Activated CD8-positive, alpha-beta T cell treated with anti-CD3 and anti-CD28 coated beads for 36 hours (primary cell): ENCODE measurements at regions not wholly inside any gene's neighbourhood (a gene's known extent, or its start where the extent isn't known, plus 50 kb on each side); places are given as distances from the start of the nearest gene placed in this dataset.
A peak's percentile ranks its signal among the peaks of the same experiment; 100 is the strongest.

Experiments
- ATAC-seq: fragments of 200-7000 bp; cut with Tn5 transposase; one replicate; pipeline ENCODE4 v1.10.0; 2021; ENCODE audit warnings: mild to moderate bottlenecking, moderate library complexity
- CTCF ChIA-PET: fragments of 350-600 bp; sonication (Branson Sonifier 250); formaldehyde crosslinking; loops from one replicate; lab custom pipeline; 2021; ENCODE audit warnings: antibody characterized with exemption; lab: Charles Lee
- POLR2A ChIA-PET: fragments of 350-600 bp; sonication (Branson Sonifier 250); formaldehyde crosslinking; loops from one replicate; lab custom pipeline; 2021; ENCODE audit warnings: antibody characterized with exemption; lab: Charles Lee
- DNase-seq: peaks from one replicate; pipeline ENCODE4 v3.0.0-alpha.2; 2020
- H3K27ac Mint-ChIP-seq: one replicate; pipeline ENCODE4 v1.8.0; 2021; ENCODE audit warnings: mild to moderate bottlenecking, mixed read lengths
- H3K27me3 Mint-ChIP-seq: one replicate; pipeline ENCODE4 v1.8.0; 2021; ENCODE audit warnings: mixed read lengths
- H3K36me3 Mint-ChIP-seq: one replicate; pipeline ENCODE4 v1.8.0; 2021; ENCODE audit warnings: low read depth, mixed read lengths
- H3K4me1 Mint-ChIP-seq: one replicate; pipeline ENCODE4 v1.8.0; 2021; ENCODE audit warnings: low read depth, mixed read lengths
- H3K4me3 Mint-ChIP-seq: one replicate; pipeline ENCODE4 v1.8.0; 2021; ENCODE audit warnings: mild to moderate bottlenecking, moderate library complexity, mixed read lengths
- H3K9me3 Mint-ChIP-seq: one replicate; pipeline ENCODE4 v1.8.0; 2021; ENCODE audit warnings: mixed read lengths
- CTCF ChIP-seq: fragments of 200-600 bp; IDR thresholded peaks from one replicate; pipeline ENCODE4 v1.8.0; 2022; ENCODE audit warnings: antibody characterized with exemption, mild to moderate bottlenecking
- intact Hi-C: fragments of 100-400 bp; cut with micrococcal nuclease; formaldehyde crosslinking; loops from one replicate; pipeline ENCODE4 v1.10.0; 2022

DNA sequence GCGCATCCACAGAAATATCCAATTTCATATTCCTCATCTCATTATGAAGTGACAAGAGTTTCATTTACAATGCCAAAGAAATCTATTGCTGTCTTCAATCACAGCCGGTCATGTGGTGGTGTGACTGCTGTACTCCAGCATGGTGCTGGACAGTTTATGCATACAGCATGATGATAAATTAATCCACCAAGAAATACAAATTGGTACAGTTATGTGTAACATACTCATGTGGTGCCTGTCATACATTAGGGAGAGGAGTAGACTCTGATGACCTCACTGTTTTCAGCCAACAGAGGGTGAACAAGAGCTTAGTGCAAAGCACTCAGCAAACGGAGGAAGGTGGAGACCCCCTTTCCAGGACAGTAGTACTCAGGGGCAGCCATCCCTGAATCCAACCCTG, 178.4 kb upstream of the SYNDIG1 start:
- ChIA-PET POLR2A (no interaction called here), CTCF (no interaction called here)
- DNase-seq (no peak), ATAC-seq (no peak)
- TF ChIP-seq CTCF = no peak
- Mint-ChIP-seq H3K36me3 (peaks cover 3% of the 10 kb centered on the region), H3K4me3 (no peak overlapping the region), H3K27me3 (no peaks in the 10 kb centered on the region), H3K9me3 (peaks cover 3% of the 10 kb centered on the region), H3K27ac (no peak overlapping the region), H3K4me1 (peaks cover 16% of the 10 kb centered on the region)
- intact Hi-C loops = no loop called here

DNA sequence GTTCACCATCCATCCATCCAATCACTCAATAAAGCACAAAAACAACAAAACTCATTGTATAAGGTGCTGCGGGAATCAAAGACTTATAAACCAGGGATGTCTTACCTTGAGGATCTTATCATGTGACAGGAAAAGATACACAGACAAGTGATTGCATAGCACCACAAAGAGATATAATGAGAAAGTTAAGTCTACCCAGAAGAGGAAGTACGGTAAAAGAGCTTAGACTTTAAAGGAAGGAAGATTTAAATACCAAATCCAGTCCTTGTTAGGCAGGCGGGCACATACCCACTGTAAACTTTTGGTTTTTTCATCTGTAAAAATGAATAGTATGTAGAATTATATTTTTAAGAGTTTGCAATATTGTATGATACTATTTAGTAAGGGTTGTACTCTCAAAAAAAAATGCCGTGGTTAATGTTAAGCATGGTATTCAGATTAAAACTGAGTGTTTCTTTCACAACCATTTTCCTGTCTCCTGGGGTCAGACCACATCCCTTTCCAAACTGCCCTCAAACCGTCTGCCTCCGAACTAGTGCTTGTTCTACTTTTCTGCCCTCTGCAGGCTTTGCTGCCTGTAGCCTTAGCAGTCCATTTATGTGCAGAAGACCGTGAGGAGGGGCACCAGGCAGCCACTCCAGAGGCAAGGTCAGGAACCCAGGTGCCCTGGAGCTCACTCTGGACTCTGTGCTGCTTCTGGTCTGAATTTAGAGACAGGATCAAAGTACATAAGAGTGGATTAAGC, 179.5 kb upstream of the SYNDIG1 start:
- intact Hi-C loops = no loop called here

GRCh38 chr20:24283186-24283585, 186.2 kb upstream of the SYNDIG1 start:
- intact Hi-C loops = no loop called here
- Mint-ChIP-seq H3K4me1 (no peaks in the 10 kb centered on the region), H3K36me3 (peaks cover under 1% of the 10 kb centered on the region), H3K27ac (no peak overlapping the region), H3K4me3 (no peak overlapping the region), H3K27me3 (peaks cover 3% of the 10 kb centered on the region), H3K9me3 (peaks cover under 1% of the 10 kb centered on the region)
- ChIA-PET POLR2A (no interaction called here), CTCF (no interaction called here)
- no peak for TF ChIP-seq CTCF
- no peak for ATAC-seq
- no peak for DNase-seq

More for the DNA sequence above, 179.5 kb upstream of the SYNDIG1 start:
- Mint-ChIP-seq H3K36me3 (peaks cover 3% of the 10 kb centered on the region), H3K4me1 (peaks cover 16% of the 10 kb centered on the region), H3K9me3 (peaks cover 3% of the 10 kb centered on the region), H3K27ac (peak overlapping the region; percentile 36), H3K4me3 (peak overlapping the region; percentile 17), H3K27me3 (no peaks in the 10 kb centered on the region)
- TF ChIP-seq CTCF = no peak
- ATAC-seq (peak; percentile 78), DNase-seq (peak; percentile 58)
- POLR2A ChIA-PET = interaction anchor here (0.7 kb wide), 1 partner anchor 16 kb away, joined by 3 read pairs; no protein-coding TSS in a partner anchor
- CTCF ChIA-PET = no interaction called here

- CTCF ChIA-PET = no interaction called here
- ATAC-seq = no peak
- Mint-ChIP-seq H3K27me3 (peaks cover 2% of the 10 kb centered on the region), H3K4me3 (no peak overlapping the region), H3K9me3 (peaks cover 10% of the 10 kb centered on the region), H3K27ac (no peak overlapping the region), H3K4me1 (no peaks in the 10 kb centered on the region), H3K36me3 (no peaks in the 10 kb centered on the region)
- DNase-seq = no peak
- POLR2A ChIA-PET = no interaction called here
- no peak for TF ChIP-seq CTCF
- intact Hi-C loops = no loop called here
Observed at GRCh38 chr20:24277196-24277595, 192.2 kb upstream of the SYNDIG1 start.

DNA sequence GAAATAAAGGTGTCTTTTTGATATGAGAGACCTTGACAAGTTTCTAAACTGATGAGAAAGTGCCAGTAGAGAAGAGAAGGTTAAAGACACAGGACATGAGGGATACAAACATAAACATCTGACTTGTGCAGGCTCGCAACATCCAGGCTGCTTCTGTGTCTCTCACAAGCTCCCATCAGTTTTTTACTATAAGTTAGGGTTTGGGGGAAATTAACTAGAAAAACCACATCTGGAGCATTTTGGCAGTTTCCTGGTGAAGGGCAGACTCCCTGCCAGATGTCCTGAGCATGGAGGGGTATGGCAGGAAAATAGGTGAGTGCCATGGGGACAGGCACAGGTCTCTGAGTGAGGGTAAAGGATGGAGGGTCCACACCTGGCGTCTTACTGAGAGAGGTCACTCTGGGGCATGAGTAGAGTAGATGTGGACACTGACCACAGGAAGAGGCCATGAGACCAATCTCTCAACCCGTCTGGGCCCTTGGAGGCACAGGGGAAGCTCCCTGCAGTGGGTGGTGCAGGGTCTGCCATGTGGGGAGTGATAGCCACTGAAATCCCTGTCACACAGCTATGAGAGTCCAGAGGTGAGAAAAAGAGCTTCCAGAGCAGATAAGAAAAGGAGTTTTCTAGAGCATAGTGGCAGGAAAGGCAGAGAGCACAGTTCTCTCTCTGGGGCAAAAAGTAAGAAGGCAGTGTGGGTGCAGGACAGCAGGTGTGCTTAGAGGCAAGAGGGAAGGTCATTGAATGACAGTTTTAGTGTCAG, 193.3 kb upstream of the SYNDIG1 start:
- Mint-ChIP-seq H3K36me3 (no peaks in the 10 kb centered on the region), H3K4me1 (no peaks in the 10 kb centered on the region), H3K9me3 (peaks cover 10% of the 10 kb centered on the region), H3K27me3 (peaks cover 2% of the 10 kb centered on the region), H3K4me3 (no peak overlapping the region), H3K27ac (no peak overlapping the region)
- TF ChIP-seq CTCF = no peak
- intact Hi-C loops = no loop called here
- ChIA-PET POLR2A (interaction anchor here (0.6 kb wide), 2 partner anchors 189 to 352 kb away, joined by 3 read pairs; no protein-coding TSS in a partner anchor), CTCF (no interaction called here)
- DNase-seq = no peak
- no peak for ATAC-seq
